Neural cell (in vitro differentiated cells): ENCODE measurements at regions not wholly inside any gene's neighbourhood (a gene's known extent, or its start where the extent isn't known, plus 50 kb on each side); places are given as distances from the start of the nearest gene placed in this dataset.

ENCODE experiments used
- EP300 ChIP-seq: fragments of 450-650 bp; conservative IDR thresholded peaks from 2 replicates; pipeline ENCODE4 v1.6.1; 2014; ENCODE audit warnings: antibody characterized with exemption, mild to moderate bottlenecking, moderate library complexity; ENCODE audit not compliant: poor library complexity, severe bottlenecking
- RAD21 ChIP-seq: fragments of 450-650 bp; conservative IDR thresholded peaks from 2 replicates; pipeline ENCODE4 v1.6.1; 2014; ENCODE audit warnings: antibody characterized with exemption, mild to moderate bottlenecking, moderate library complexity
- TF ChIP-seq, protein P1 (sequence below): fragments of 450-650 bp; IDR thresholded peaks from 2 replicates; pipeline ENCODE4 v1.5.1; 2014; ENCODE audit warnings: antibody characterized with exemption, mild to moderate bottlenecking, moderate library complexity; ENCODE audit not compliant: poor library complexity, severe bottlenecking

GRCh38 chr5:120934031-120934430 is 469.9 kb downstream of the PRR16 start:
- TF ChIP-seq RAD21: no peak
- TF ChIP-seq EP300: no peak
- TF ChIP-seq, protein P1, sequence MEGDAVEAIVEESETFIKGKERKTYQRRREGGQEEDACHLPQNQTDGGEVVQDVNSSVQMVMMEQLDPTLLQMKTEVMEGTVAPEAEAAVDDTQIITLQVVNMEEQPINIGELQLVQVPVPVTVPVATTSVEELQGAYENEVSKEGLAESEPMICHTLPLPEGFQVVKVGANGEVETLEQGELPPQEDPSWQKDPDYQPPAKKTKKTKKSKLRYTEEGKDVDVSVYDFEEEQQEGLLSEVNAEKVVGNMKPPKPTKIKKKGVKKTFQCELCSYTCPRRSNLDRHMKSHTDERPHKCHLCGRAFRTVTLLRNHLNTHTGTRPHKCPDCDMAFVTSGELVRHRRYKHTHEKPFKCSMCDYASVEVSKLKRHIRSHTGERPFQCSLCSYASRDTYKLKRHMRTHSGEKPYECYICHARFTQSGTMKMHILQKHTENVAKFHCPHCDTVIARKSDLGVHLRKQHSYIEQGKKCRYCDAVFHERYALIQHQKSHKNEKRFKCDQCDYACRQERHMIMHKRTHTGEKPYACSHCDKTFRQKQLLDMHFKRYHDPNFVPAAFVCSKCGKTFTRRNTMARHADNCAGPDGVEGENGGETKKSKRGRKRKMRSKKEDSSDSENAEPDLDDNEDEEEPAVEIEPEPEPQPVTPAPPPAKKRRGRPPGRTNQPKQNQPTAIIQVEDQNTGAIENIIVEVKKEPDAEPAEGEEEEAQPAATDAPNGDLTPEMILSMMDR: no peak
